ENCODE measurements at regions not wholly inside any gene's neighbourhood (a gene's known extent, or its start where the extent isn't known, plus 50 kb on each side); places are given as distances from the start of the nearest gene placed in this dataset.

DNA sequence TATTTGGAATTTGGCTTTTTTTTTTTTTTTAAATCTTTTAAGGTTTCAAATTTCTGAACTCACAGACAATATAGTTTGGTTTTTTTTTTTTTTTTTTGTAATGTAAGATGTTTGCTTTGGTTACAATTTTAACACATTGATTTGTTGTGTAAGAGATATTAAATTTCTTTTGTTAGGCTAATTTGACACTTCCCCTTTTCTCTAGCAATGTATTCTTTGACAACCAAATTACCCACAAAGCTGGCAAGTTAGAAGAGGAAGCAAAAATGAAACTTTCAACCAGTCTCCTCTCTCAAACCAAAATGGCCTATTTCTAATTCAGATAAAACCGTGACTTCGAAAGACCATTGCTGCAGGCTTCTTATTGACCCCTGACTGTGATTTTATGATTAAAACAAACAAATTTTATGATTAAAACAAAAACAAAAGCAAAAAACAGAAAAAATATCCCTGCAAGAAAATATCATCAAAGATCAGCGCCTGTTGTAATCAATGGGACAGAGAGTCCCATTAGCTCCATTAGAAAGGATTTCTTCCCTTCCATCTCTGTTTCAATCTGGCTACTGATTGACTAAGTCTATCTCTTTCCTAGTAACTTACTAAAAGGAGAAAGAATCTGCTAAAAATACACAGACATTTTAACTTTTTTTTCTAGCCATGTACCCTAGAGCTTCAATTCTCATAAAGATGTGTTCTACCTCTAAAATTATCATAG lies 489.2 kb downstream of the MDFIC start:
- in situ Hi-C loops (cut with MboI), result no loop called here
- ATAC-seq (peak; percentile 96), DNase-seq (ENCODE audit: low read depth, low spot score) (no peak), FAIRE-seq (peak; percentile 47)
- ChIA-PET POLR2A (interaction anchor here (0.5 kb wide), 1 partner anchor 1330 kb away, joined by 5 read pairs; no protein-coding TSS in a partner anchor), SMC1A (ENCODE audit: uncharacterized antibody, unreplicated experiment) (interaction anchor here (0.6 to 3.2 kb wide), 6 partner anchors 20 to 544 kb away, joined by 3 to 8 read pairs (median 4); no protein-coding TSS in a partner anchor), CTCF (interaction anchor here (0.6 to 0.9 kb wide), 3 partner anchors 24 to 1269 kb away, joined by 3 read pairs; no protein-coding TSS in a partner anchor), RAD21 (ENCODE audit: unreplicated experiment) (interaction anchor here (0.6 to 1.8 kb wide), 2 partner anchors 52 to 61 kb away, joined by 6 to 9 read pairs; no protein-coding TSS in a partner anchor)
- intact Hi-C loops (cut with micrococcal nuclease; ENCODE audit: unreplicated experiment), result no loop called here
- BruUV-seq (replicated peaks), result no TSS peak
- peak overlapping the region; percentile 76 for H2AFZ ChIP-seq (ENCODE audit: control insufficient read depth, low read depth, low read length)
- WGBS (ENCODE audit: insufficient coverage, insufficient replicate concordance, low lambda C conversion rate, missing lambda C conversion rate), result 32% methylated on average over 3 of the region's 3 CpGs
- no peaks in the 10 kb centered on the region for H4K20me1 ChIP-seq (ENCODE audit: control insufficient read depth, insufficient read depth)
- no peaks in the 10 kb centered on the region for H3K27me3 ChIP-seq (replicated peaks in 1 of 2; ENCODE audit: control insufficient read depth in 2 of 2, insufficient read depth in 2 of 2, low read length in 1 of 2)
- no peak overlapping the region for H3K4me2 ChIP-seq (ENCODE audit: control insufficient read depth, insufficient read depth)
- H3K36me3 ChIP-seq (ENCODE audit: control insufficient read depth in 2 of 2, insufficient read depth in 2 of 2, low read length in 1 of 2), result no peaks in the 10 kb centered on the region
- H3K9me3 ChIP-seq (replicated peaks; ENCODE audit: control insufficient read depth, insufficient read depth, low read length), result no peaks in the 10 kb centered on the region; the same call in 2 of the 3 replicates
- H3K4me3 ChIP-seq, result no peak overlapping the region
- no peak overlapping the region for H3K9ac ChIP-seq (ENCODE audit: control insufficient read depth, insufficient read depth, low read length)
- H3K27ac ChIP-seq (ENCODE audit: control insufficient read depth, insufficient read depth), result no peak overlapping the region; the same call in 1 of the 2 replicates
- H3K4me1 ChIP-seq (ENCODE audit: control insufficient read depth, insufficient read depth, low read length), result peaks cover 10% of the 10 kb centered on the region; the same call in 1 of the 2 replicates
- no peaks in the 10 kb centered on the region for H3K79me2 ChIP-seq (ENCODE audit: control insufficient read depth, insufficient read depth, low read length)
- TF ChIP-seq, protein P1, sequence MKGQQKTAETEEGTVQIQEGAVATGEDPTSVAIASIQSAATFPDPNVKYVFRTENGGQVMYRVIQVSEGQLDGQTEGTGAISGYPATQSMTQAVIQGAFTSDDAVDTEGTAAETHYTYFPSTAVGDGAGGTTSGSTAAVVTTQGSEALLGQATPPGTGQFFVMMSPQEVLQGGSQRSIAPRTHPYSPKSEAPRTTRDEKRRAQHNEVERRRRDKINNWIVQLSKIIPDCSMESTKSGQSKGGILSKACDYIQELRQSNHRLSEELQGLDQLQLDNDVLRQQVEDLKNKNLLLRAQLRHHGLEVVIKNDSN (IDR thresholded peaks at IDR 0.05; ENCODE audit: borderline replicate concordance, extremely low read length, insufficient read depth, low read depth, low read length), result no peak
- TF ChIP-seq IKZF1 (conservative IDR thresholded peaks at IDR 0.05) (no peak), MTA2 (IDR thresholded peaks at IDR 0.05; ENCODE audit: low read depth) (peak; percentile 77; the same call in 1 of the 2 replicates), ZNF24 (IDR thresholded peaks at IDR 0.05) (peak; percentile 69), MYC (IDR thresholded peaks at IDR 0.05; ENCODE audit: insufficient read depth, insufficient read length, insufficient replicate concordance, low read length, severe bottlenecking) (no peak), SPI1 (IDR thresholded peaks at IDR 0.05; ENCODE audit: borderline replicate concordance, insufficient read depth, low read depth, low read length) (peak; percentile 93), EP300 (IDR thresholded peaks at IDR 0.05; ENCODE audit: borderline replicate concordance in 1 of 2, control insufficient read depth in 1 of 2, low read depth in 2 of 2, low read length in 2 of 2) (peak in 1 of 2 experiments; percentile 22; a peak in 1 of 4 replicates), GABPA (IDR thresholded peaks at IDR 0.05; ENCODE audit: low read depth) (no peak), SRF (IDR thresholded peaks at IDR 0.05; ENCODE audit: low read depth in 2 of 2, low read length in 2 of 2) (no peak), ZNF622 (IDR thresholded peaks at IDR 0.05) (no peak), CBX5 (IDR thresholded peaks at IDR 0.05; ENCODE audit: low read depth) (no peak), RUNX3 (IDR thresholded peaks at IDR 0.05; ENCODE audit: low read length) (peak; percentile 35; the same call in 1 of the 2 replicates), RAD51 (IDR thresholded peaks at IDR 0.05) (no peak), MYB (IDR thresholded peaks at IDR 0.05; ENCODE audit: borderline replicate concordance, low read depth, low read length) (no peak)
- TF ChIP-seq, protein P2, sequence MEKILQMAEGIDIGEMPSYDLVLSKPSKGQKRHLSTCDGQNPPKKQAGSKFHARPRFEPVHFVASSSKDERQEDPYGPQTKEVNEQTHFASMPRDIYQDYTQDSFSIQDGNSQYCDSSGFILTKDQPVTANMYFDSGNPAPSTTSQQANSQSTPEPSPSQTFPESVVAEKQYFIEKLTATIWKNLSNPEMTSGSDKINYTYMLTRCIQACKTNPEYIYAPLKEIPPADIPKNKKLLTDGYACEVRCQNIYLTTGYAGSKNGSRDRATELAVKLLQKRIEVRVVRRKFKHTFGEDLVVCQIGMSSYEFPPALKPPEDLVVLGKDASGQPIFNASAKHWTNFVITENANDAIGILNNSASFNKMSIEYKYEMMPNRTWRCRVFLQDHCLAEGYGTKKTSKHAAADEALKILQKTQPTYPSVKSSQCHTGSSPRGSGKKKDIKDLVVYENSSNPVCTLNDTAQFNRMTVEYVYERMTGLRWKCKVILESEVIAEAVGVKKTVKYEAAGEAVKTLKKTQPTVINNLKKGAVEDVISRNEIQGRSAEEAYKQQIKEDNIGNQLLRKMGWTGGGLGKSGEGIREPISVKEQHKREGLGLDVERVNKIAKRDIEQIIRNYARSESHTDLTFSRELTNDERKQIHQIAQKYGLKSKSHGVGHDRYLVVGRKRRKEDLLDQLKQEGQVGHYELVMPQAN (conservative IDR thresholded peaks at IDR 0.05), result no peak
- TF ChIP-seq, protein P3, sequence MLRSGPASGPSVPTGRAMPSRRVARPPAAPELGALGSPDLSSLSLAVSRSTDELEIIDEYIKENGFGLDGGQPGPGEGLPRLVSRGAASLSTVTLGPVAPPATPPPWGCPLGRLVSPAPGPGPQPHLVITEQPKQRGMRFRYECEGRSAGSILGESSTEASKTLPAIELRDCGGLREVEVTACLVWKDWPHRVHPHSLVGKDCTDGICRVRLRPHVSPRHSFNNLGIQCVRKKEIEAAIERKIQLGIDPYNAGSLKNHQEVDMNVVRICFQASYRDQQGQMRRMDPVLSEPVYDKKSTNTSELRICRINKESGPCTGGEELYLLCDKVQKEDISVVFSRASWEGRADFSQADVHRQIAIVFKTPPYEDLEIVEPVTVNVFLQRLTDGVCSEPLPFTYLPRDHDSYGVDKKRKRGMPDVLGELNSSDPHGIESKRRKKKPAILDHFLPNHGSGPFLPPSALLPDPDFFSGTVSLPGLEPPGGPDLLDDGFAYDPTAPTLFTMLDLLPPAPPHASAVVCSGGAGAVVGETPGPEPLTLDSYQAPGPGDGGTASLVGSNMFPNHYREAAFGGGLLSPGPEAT (IDR thresholded peaks at IDR 0.05; ENCODE audit: low read depth), result peak; percentile 43; the same call in 1 of the 2 replicates
- TF ChIP-seq, protein P4, sequence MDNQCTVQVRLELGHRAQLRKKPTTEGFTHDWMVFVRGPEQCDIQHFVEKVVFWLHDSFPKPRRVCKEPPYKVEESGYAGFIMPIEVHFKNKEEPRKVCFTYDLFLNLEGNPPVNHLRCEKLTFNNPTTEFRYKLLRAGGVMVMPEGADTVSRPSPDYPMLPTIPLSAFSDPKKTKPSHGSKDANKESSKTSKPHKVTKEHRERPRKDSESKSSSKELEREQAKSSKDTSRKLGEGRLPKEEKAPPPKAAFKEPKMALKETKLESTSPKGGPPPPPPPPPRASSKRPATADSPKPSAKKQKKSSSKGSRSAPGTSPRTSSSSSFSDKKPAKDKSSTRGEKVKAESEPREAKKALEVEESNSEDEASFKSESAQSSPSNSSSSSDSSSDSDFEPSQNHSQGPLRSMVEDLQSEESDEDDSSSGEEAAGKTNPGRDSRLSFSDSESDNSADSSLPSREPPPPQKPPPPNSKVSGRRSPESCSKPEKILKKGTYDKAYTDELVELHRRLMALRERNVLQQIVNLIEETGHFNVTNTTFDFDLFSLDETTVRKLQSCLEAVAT (IDR thresholded peaks at IDR 0.05), result peak; percentile 51; the same call in 1 of the 2 replicates
